ENCODE measurements at regions not wholly inside any gene's neighbourhood (a gene's known extent, or its start where the extent isn't known, plus 50 kb on each side); places are given as distances from the start of the nearest gene placed in this dataset.

DNA sequence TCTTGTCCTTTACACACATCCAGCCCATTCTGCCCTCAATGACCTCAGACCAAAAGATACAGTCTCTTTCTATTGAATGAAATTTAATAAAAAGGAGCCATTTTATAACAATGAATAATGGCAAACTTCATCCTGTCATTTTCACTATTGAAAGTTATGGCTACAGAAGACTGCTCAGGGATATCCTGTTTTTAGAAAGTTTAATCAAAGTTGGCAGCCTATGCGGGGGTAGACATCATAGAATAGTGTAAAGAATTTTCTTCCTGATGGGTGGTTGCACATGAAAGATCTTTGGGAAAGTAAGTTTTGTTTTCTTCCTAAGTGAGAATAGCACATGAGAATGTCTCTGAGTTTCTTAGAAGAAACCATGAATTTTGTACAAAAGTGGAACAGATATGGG is 670.4 kb upstream of the CDH6 start:
- Histone ChIP-seq H3K27ac (no peak overlapping the region), H3K4me1 (replicated peaks) (no peaks in the 10 kb centered on the region), H3K27me3 (replicated peaks; ENCODE audit: insufficient read depth) (no peaks in the 10 kb centered on the region), H3K36me3 (no peaks in the 10 kb centered on the region), H3K4me3 (no peak overlapping the region), H3K9me3 (no peaks in the 10 kb centered on the region)
- WGBS = 74% methylated on average over 1 of the region's 1 CpG
- TF ChIP-seq CTCF (IDR thresholded peaks at IDR 0.05) (no peak), POLR2A (IDR thresholded peaks at IDR 0.05) (no peak), POLR2AphosphoS5 (IDR thresholded peaks at IDR 0.05) (no peak)
- intact Hi-C loops (cut with DNase I) = no loop called here
- DNase-seq (ENCODE audit: low spot score) = no peak

DNA sequence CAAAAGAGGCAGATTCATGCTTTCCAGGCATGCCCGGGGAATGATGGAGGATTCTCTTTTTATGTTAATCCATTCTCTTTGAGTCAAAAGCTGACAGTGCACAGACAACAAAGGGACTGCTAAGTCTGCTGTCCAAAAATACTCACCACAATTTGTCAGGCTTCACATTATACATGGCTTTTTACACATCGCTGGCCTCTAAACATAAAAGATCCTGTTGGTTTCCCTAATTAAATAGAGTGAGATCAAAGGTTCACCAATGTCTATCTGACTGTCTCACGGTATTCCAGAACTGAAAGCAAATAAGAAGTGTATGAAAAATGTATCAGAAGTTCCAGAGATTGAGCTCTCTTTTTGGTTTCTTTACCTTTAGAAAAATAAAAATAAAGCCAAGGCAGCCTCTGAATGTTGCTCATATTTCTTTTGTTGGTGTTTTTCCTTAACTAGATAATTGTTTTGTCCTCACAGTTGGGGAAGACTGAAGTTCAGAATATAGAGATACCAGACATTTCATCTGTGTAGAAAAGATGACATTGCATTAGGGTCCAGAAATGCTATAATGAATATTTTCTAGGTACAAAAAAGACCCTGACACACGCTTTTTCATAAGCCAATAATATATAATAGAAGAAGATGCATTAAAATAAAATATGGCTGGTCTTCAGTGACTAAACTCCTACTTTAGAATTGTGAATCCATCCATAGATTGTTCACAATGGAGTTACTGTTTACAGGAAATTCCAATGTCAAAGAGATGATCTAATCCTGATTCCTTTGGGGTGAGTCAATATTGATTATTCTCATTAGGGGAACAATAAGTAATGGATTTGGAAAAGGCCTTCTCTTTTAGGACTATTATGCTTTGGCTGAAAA is 688.2 kb upstream of the CDH6 start:
- TF ChIP-seq POLR2AphosphoS5 (IDR thresholded peaks at IDR 0.05) (no peak), POLR2A (IDR thresholded peaks at IDR 0.05) (no peak), CTCF (IDR thresholded peaks at IDR 0.05) (no peak)
- H3K27ac ChIP-seq = no peak overlapping the region
- H3K36me3 ChIP-seq = no peaks in the 10 kb centered on the region
- H3K4me3 ChIP-seq = no peak overlapping the region
- WGBS = 40% methylated on average over 4 of the region's 4 CpGs
- H3K4me1 ChIP-seq (replicated peaks) = no peaks in the 10 kb centered on the region
- no peak for DNase-seq (ENCODE audit: low spot score)
- no peaks in the 10 kb centered on the region for H3K27me3 ChIP-seq (replicated peaks; ENCODE audit: insufficient read depth)
- no peaks in the 10 kb centered on the region for H3K9me3 ChIP-seq
- intact Hi-C loops (cut with DNase I) = no loop called here

DNA sequence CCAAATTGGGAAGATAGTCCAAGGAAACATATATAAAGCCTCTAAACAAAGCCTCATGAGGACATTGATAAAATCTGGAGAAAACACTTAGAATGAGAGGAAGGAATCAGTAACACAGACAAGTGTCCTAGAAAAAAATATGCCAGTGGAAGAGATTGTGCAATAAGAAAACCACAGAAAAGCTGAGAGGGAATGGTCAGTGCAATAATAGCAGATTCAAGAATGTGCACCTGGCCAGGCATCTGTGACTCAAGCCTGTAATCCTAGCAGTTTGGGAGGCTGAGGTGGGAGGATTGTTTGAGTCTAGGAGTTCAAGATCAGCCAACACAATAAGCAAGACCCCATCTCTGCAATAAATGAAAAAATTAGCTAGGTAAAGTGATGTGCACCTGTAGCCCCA is 691.2 kb upstream of the CDH6 start:
- Histone ChIP-seq H3K4me3 (no peak overlapping the region), H3K4me1 (replicated peaks) (peaks cover under 1% of the 10 kb centered on the region), H3K9me3 (no peaks in the 10 kb centered on the region), H3K36me3 (no peaks in the 10 kb centered on the region), H3K27ac (no peak overlapping the region), H3K27me3 (replicated peaks; ENCODE audit: insufficient read depth) (no peaks in the 10 kb centered on the region)
- DNase-seq (ENCODE audit: low spot score) = no peak
- TF ChIP-seq POLR2A (IDR thresholded peaks at IDR 0.05) = no peak
- no peak for TF ChIP-seq CTCF (IDR thresholded peaks at IDR 0.05)
- TF ChIP-seq POLR2AphosphoS5 (IDR thresholded peaks at IDR 0.05) = no peak
- intact Hi-C loops (cut with DNase I) = no loop called here

DNA sequence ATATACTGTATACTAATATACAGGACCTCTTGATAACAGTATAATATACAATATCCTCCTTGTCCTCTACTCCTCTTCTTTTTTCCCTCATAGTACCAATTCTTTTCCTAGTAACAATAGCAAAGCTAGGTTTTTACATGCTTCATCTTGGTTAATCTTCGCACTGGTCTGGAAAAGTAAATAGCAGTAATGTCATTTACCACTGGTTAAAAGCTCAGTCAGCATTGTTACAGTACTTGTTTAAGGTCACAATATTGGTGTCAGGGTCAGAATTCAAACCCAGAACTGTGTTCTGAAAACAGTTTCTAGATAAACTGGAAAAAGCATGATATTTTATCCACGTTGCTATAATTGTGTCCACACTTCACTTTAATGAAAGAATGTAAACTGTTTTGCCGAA is 692.4 kb upstream of the CDH6 start:
- no peaks in the 10 kb centered on the region for H3K9me3 ChIP-seq
- intact Hi-C loops (cut with DNase I) = no loop called here
- 35% methylated on average over 3 of the region's 3 CpGs for WGBS
- no peaks in the 10 kb centered on the region for H3K27me3 ChIP-seq (replicated peaks; ENCODE audit: insufficient read depth)
- TF ChIP-seq CTCF (IDR thresholded peaks at IDR 0.05) = no peak
- TF ChIP-seq POLR2A (IDR thresholded peaks at IDR 0.05) = no peak
- no peak for TF ChIP-seq POLR2AphosphoS5 (IDR thresholded peaks at IDR 0.05)
- H3K4me3 ChIP-seq = no peak overlapping the region
- peaks cover 2% of the 10 kb centered on the region for H3K4me1 ChIP-seq (replicated peaks)
- H3K36me3 ChIP-seq = no peaks in the 10 kb centered on the region
- no peak for DNase-seq (ENCODE audit: low spot score)
- H3K27ac ChIP-seq = no peak overlapping the region

DNA sequence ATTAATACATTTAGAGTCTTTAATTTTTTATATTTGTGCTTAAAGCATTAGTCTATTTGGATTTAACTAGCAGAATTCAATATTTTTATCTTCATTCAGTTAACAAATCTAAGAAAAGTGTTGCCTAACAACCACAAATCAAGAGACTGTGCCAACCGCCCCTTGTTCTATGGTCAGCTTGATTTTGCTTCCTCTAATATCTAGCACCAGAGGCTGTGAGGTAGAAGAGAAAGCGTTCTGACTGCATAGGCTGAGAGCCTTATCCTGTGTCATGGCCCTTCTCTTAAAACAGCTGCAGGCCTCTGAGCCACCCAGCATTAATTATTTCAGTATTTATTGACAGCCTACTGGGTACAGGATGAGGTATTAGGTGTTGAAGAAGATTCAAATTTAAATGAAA is 693.0 kb upstream of the CDH6 start:
- 88% methylated on average over 2 of the region's 2 CpGs for WGBS
- no peak for TF ChIP-seq CTCF (IDR thresholded peaks at IDR 0.05)
- no peak for TF ChIP-seq POLR2A (IDR thresholded peaks at IDR 0.05)
- no peak for TF ChIP-seq POLR2AphosphoS5 (IDR thresholded peaks at IDR 0.05)
- intact Hi-C loops (cut with DNase I) = no loop called here

More for the DNA sequence above, 693.0 kb upstream of the CDH6 start:
- H3K4me3 ChIP-seq = no peak overlapping the region
- H3K27ac ChIP-seq = no peak overlapping the region
- DNase-seq (ENCODE audit: low spot score) = no peak
- H3K27me3 ChIP-seq (replicated peaks; ENCODE audit: insufficient read depth) = no peaks in the 10 kb centered on the region
- no peaks in the 10 kb centered on the region for H3K9me3 ChIP-seq
- no peaks in the 10 kb centered on the region for H3K36me3 ChIP-seq
- peaks cover 2% of the 10 kb centered on the region for H3K4me1 ChIP-seq (replicated peaks)

All from prostate gland (tissue), 2 donors.